HCT116 (cell line): ENCODE measurements at regions not wholly inside any gene's neighbourhood (a gene's known extent, or its start where the extent isn't known, plus 50 kb on each side); places are given as distances from the start of the nearest gene placed in this dataset.

Source experiments
- ATAC-seq: fragments of 200-7000 bp; cut with Tn5 transposase; 2 replicates; pipeline ENCODE4 v1.9.1; 2020; ENCODE audit warnings: mild to moderate bottlenecking, moderate library complexity
- BruUV-seq: library from RNA; stranded (reverse); fragments of 400-500 nt; replicated peaks from 2 replicates; lab custom pipeline; 2021; lab: Mats Ljungman, UMichigan
- CTCF ChIA-PET: fragments of 300-600 bp; sonication (Branson Sonifier 250); formaldehyde crosslinking; loops from one replicate; lab custom pipeline; 2021; ENCODE audit warnings: antibody characterized with exemption; lab: Charles Lee
- POLR2A ChIA-PET: fragments of 300-600, 350-600 bp; sonication (Branson Sonifier 250); formaldehyde crosslinking; loops from one replicate; lab custom pipeline; 2021; ENCODE audit warnings: antibody characterized with exemption; lab: Charles Lee
- RAD21 ChIA-PET, 2 experiments: fragments of 300-600 bp; sonication (Branson Sonifier 250); formaldehyde crosslinking; loops; one replicate each; lab custom pipeline; 2023; ENCODE audit warnings: low total read pairs in 2 of 2; ENCODE audit not compliant: uncharacterized antibody in 2 of 2, unreplicated experiment in 2 of 2, low non-redundant PET in 1 of 2; lab: Charles Lee
- DNase-seq: peaks from one replicate; pipeline ENCODE4 v3.0.0-alpha.2; 2010; ENCODE audit warnings: low read depth, low spot score
- H2AFZ ChIP-seq: fragments of 200-600 bp; shearing (Covaris generic), sonication (generic); 2 replicates; pipeline ENCODE4 v1.6.1; 2017; ENCODE audit warnings: low read depth, mixed run types, mixed read lengths, antibody characterized with exemption, low read length; ENCODE audit not compliant: poor library complexity, severe bottlenecking
- H3K27ac ChIP-seq: 2 replicates; pipeline ENCODE4 v1.5.1; 2012; ENCODE audit warnings: low read depth, low read length
- H3K27me3 ChIP-seq: fragments of 200-600 bp; sonication (generic); 2 replicates; pipeline ENCODE4 v1.6.1; 2016; ENCODE audit warnings: mixed run types, low read length, mixed read lengths; ENCODE audit not compliant: insufficient read depth
- H3K36me3 ChIP-seq, 2 experiments: fragments of 200-500 bp in 1 of 2; fragments of 200-600 bp in 1 of 2; sonication (Bioruptor generic) in 1 of 2; sonication (generic) in 1 of 2; 2 replicates each; pipeline versions ENCODE4 v1.5.1 to v1.6.1; 2014 to 2016; ENCODE audit warnings: low read length in 2 of 2, inconsistent platforms in 1 of 2, mixed read lengths in 1 of 2, mixed run types in 1 of 2; ENCODE audit not compliant: insufficient read depth in 2 of 2, control insufficient read depth in 1 of 2
- H3K4me1 ChIP-seq, 2 experiments: fragments of 200-600 bp in 1 of 2; sonication (generic) in 1 of 2; 2 replicates each; pipeline versions ENCODE4 v1.5.1 to v1.6.1; 2012 to 2017; ENCODE audit warnings: low read length in 2 of 2, inconsistent platforms in 1 of 2, mild to moderate bottlenecking in 1 of 2, mixed read lengths in 1 of 2, mixed run types in 1 of 2, moderate library complexity in 1 of 2; ENCODE audit not compliant: insufficient read depth in 2 of 2, control insufficient read depth in 1 of 2
- H3K4me2 ChIP-seq: fragments of 200-600 bp; sonication (generic); 2 replicates; pipeline ENCODE4 v1.6.1; 2017; ENCODE audit warnings: mixed run types, low read length, mixed read lengths
- H3K4me3 ChIP-seq, 2 experiments: fragments of 200-600 bp in 1 of 2; sonication (generic) in 1 of 2; replicated peaks in 1 of 2; 2 replicates each; pipeline ENCODE4 v1.5.1; 2011 to 2016; ENCODE audit warnings: low read length in 2 of 2, control low read depth in 1 of 2, low read depth in 1 of 2, mild to moderate bottlenecking in 1 of 2, mixed read lengths in 1 of 2, mixed run types in 1 of 2
- H3K79me2 ChIP-seq: fragments of 200-600 bp; sonication (generic); 2 replicates; pipeline ENCODE4 v1.6.1; 2017; ENCODE audit warnings: mild to moderate bottlenecking, mixed run types, low read length, moderate library complexity, mixed read lengths; ENCODE audit not compliant: insufficient read depth
- H3K9ac ChIP-seq: fragments of 200-600 bp; sonication (generic); 2 replicates; pipeline ENCODE4 v1.6.1; 2016; ENCODE audit warnings: low read length, mixed read lengths
- H3K9me2 ChIP-seq: fragments of 200-600 bp; sonication (generic), shearing (Covaris generic); 2 replicates; pipeline ENCODE4 v1.6.1; 2017; ENCODE audit warnings: mixed run types, mild to moderate bottlenecking, moderate library complexity; ENCODE audit not compliant: insufficient read depth
- H3K9me3 ChIP-seq, 2 experiments: fragments of 200-500 bp in 1 of 2; fragments of 200-600 bp in 1 of 2; sonication (Bioruptor generic) in 1 of 2; sonication (generic) in 1 of 2; 2 replicates each; pipeline ENCODE4 v1.6.1; 2014 to 2017; ENCODE audit warnings: low read length in 2 of 2, mixed read lengths in 2 of 2, inconsistent platforms in 1 of 2, low read depth in 1 of 2, mild to moderate bottlenecking in 1 of 2, mixed run types in 1 of 2, moderate library complexity in 1 of 2; ENCODE audit not compliant: control insufficient read depth in 1 of 2, insufficient read depth in 1 of 2
- H4K20me1 ChIP-seq: fragments of 200-600 bp; sonication (generic), shearing (Covaris generic); 2 replicates; pipeline ENCODE4 v1.6.1; 2017; ENCODE audit warnings: mixed run types, mild to moderate bottlenecking, moderate library complexity; ENCODE audit not compliant: insufficient read depth
- CEBPB ChIP-seq: IDR thresholded peaks from 2 replicates; pipeline ENCODE4 v1.6.1; 2012; ENCODE audit warnings: low read depth
- EGR1 ChIP-seq: IDR thresholded peaks from 2 replicates; pipeline ENCODE4 v1.6.1; 2012; ENCODE audit warnings: low read depth
- ELF1 ChIP-seq: IDR thresholded peaks from 2 replicates; pipeline ENCODE4 v1.6.1; 2012; ENCODE audit warnings: low read depth, borderline replicate concordance
- EZH2 ChIP-seq: fragments of 200-600 bp; sonication (generic); IDR thresholded peaks from 2 replicates; pipeline ENCODE4 v1.6.1; 2017; ENCODE audit warnings: antibody characterized with exemption, mixed run types
- EZH2phosphoT487 ChIP-seq: fragments of 200-600 bp; IDR thresholded peaks from 2 replicates; pipeline ENCODE4 v1.6.1; 2018; ENCODE audit warnings: antibody characterized with exemption, borderline replicate concordance
- FOSL1 ChIP-seq: IDR thresholded peaks from 2 replicates; pipeline ENCODE4 v1.6.1; 2012; ENCODE audit warnings: low read depth
- JUND ChIP-seq: IDR thresholded peaks from 2 replicates; pipeline ENCODE4 v1.6.1; 2012
- POLR2A ChIP-seq: IDR thresholded peaks from 2 replicates; pipeline ENCODE4 v1.7.0; 2011; ENCODE audit warnings: borderline replicate concordance; ENCODE audit not compliant: insufficient read depth, insufficient read length; ENCODE audit errors: extremely low read depth
- POLR2AphosphoS5 ChIP-seq: IDR thresholded peaks from 2 replicates; pipeline ENCODE4 v1.6.1; 2011; ENCODE audit warnings: mild to moderate bottlenecking, low read depth, low read length, moderate library complexity
- RAD21 ChIP-seq: IDR thresholded peaks from 2 replicates; pipeline ENCODE4 v1.6.1; 2012; ENCODE audit warnings: low read depth, mild to moderate bottlenecking
- SIN3A ChIP-seq: IDR thresholded peaks from 2 replicates; pipeline ENCODE4 v1.6.1; 2012; ENCODE audit warnings: low read depth
- SP1 ChIP-seq: IDR thresholded peaks from 2 replicates; pipeline ENCODE4 v1.6.1; 2012; ENCODE audit warnings: low read depth
- TCF7L2 ChIP-seq: IDR thresholded peaks from 2 replicates; pipeline ENCODE4 v1.7.0; 2011; ENCODE audit warnings: borderline replicate concordance, inconsistent platforms; ENCODE audit not compliant: insufficient read depth, insufficient read length; ENCODE audit errors: extremely low read depth
- YY1 ChIP-seq: IDR thresholded peaks from 2 replicates; pipeline ENCODE4 v1.6.1; 2011; ENCODE audit warnings: low read length, low read depth, moderate library complexity, mild to moderate bottlenecking; ENCODE audit not compliant: insufficient replicate concordance; ENCODE audit errors: extremely low read depth
- ZNF274 ChIP-seq: fragments of 200-500 bp; sonication (Bioruptor generic); IDR thresholded peaks from 2 replicates; pipeline ENCODE4 v1.6.1; 2014; ENCODE audit warnings: mild to moderate bottlenecking, low read depth, low read length, inconsistent platforms
- intact Hi-C: fragments of 100-400 bp; cut with micrococcal nuclease; formaldehyde crosslinking; loops from 2 replicates; pipeline ENCODE4 v1.10.0; 2022
- TF ChIP-seq, protein P1 (sequence below): IDR thresholded peaks from 2 replicates; pipeline ENCODE4 v1.6.1; 2012; ENCODE audit warnings: low read depth
- TF ChIP-seq, protein P2 (sequence below): IDR thresholded peaks from 2 replicates; pipeline ENCODE4 v1.6.1; 2012
- TF ChIP-seq, protein P3 (sequence below), 3 experiments: fragments of 200-600 bp in 1 of 3; sonication (generic) in 1 of 3; IDR thresholded peaks in 2 of 3; conservative IDR thresholded peaks in 1 of 3; 2 replicates each; pipeline ENCODE4 v1.5.1; 2012 to 2017; ENCODE audit warnings: low read depth in 2 of 3, low read length in 2 of 3, antibody characterized with exemption in 1 of 3, borderline replicate concordance in 1 of 3, control low read depth in 1 of 3, mild to moderate bottlenecking in 1 of 3, mixed read lengths in 1 of 3, mixed run types in 1 of 3, moderate library complexity in 1 of 3; ENCODE audit not compliant: insufficient read depth in 1 of 3

DNA sequence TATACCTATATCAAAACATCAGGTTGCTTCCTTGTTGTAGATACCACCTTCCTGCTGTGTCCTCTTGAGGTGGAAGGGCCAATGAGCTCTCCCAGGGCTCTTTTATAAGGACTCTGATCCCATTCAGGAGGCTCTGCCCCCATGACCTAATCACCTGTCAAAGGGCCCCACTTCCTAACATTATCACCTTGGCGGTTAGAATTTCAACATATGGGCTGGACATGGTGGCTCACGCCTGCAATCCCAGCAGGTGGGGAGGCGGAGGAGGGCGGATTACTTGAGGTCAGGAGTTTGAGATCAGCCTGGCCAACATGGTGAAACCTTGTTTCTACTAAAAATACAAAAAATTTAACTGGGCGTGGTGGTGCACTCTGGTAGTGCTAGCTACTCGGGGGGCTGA lies 86.4 kb downstream of the HAPSTR1 start:
- no peaks in the 10 kb centered on the region for H3K9me3 ChIP-seq
- H2AFZ ChIP-seq: no peak overlapping the region
- no peak overlapping the region for H3K4me3 ChIP-seq
- ATAC-seq (no peak), DNase-seq (no peak)
- no peaks in the 10 kb centered on the region for H3K9me2 ChIP-seq
- no peaks in the 10 kb centered on the region for H3K79me2 ChIP-seq
- no peaks in the 10 kb centered on the region for H4K20me1 ChIP-seq
- intact Hi-C loops: no loop called here
- no TSS peak for BruUV-seq
- H3K9ac ChIP-seq: no peak overlapping the region
- no peaks in the 10 kb centered on the region for H3K36me3 ChIP-seq
- TF ChIP-seq EZH2 (no peak), ELF1 (no peak), POLR2A (no peak), EGR1 (no peak), TCF7L2 (no peak), FOSL1 (no peak), JUND (no peak), RAD21 (no peak), ZNF274 (no peak), SP1 (no peak), EZH2phosphoT487 (no peak), SIN3A (no peak), CEBPB (no peak), POLR2AphosphoS5 (no peak), YY1 (no peak)
- TF ChIP-seq, protein P1, sequence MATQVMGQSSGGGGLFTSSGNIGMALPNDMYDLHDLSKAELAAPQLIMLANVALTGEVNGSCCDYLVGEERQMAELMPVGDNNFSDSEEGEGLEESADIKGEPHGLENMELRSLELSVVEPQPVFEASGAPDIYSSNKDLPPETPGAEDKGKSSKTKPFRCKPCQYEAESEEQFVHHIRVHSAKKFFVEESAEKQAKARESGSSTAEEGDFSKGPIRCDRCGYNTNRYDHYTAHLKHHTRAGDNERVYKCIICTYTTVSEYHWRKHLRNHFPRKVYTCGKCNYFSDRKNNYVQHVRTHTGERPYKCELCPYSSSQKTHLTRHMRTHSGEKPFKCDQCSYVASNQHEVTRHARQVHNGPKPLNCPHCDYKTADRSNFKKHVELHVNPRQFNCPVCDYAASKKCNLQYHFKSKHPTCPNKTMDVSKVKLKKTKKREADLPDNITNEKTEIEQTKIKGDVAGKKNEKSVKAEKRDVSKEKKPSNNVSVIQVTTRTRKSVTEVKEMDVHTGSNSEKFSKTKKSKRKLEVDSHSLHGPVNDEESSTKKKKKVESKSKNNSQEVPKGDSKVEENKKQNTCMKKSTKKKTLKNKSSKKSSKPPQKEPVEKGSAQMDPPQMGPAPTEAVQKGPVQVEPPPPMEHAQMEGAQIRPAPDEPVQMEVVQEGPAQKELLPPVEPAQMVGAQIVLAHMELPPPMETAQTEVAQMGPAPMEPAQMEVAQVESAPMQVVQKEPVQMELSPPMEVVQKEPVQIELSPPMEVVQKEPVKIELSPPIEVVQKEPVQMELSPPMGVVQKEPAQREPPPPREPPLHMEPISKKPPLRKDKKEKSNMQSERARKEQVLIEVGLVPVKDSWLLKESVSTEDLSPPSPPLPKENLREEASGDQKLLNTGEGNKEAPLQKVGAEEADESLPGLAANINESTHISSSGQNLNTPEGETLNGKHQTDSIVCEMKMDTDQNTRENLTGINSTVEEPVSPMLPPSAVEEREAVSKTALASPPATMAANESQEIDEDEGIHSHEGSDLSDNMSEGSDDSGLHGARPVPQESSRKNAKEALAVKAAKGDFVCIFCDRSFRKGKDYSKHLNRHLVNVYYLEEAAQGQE: no peak
- TF ChIP-seq, protein P2, sequence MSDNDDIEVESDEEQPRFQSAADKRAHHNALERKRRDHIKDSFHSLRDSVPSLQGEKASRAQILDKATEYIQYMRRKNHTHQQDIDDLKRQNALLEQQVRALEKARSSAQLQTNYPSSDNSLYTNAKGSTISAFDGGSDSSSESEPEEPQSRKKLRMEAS: no peak
- TF ChIP-seq, protein P3, sequence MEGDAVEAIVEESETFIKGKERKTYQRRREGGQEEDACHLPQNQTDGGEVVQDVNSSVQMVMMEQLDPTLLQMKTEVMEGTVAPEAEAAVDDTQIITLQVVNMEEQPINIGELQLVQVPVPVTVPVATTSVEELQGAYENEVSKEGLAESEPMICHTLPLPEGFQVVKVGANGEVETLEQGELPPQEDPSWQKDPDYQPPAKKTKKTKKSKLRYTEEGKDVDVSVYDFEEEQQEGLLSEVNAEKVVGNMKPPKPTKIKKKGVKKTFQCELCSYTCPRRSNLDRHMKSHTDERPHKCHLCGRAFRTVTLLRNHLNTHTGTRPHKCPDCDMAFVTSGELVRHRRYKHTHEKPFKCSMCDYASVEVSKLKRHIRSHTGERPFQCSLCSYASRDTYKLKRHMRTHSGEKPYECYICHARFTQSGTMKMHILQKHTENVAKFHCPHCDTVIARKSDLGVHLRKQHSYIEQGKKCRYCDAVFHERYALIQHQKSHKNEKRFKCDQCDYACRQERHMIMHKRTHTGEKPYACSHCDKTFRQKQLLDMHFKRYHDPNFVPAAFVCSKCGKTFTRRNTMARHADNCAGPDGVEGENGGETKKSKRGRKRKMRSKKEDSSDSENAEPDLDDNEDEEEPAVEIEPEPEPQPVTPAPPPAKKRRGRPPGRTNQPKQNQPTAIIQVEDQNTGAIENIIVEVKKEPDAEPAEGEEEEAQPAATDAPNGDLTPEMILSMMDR (IDR thresholded peaks at IDR 0.05 in 2 of 3, conservative IDR thresholded peaks at IDR 0.05 in 1 of 3; ENCODE audit: borderline replicate concordance in 1 of 3, insufficient read depth in 1 of 3, low read depth in 2 of 3, low read length in 2 of 3): no peak
- ChIA-PET POLR2A (no interaction called here), CTCF (no interaction called here), RAD21 (no interaction called here)
- H3K27me3 ChIP-seq: peaks cover 19% of the 10 kb centered on the region
- H3K4me1 ChIP-seq: no peaks in the 10 kb centered on the region
- no peak overlapping the region for H3K27ac ChIP-seq
- no peak overlapping the region for H3K4me2 ChIP-seq
